GM12878 (cell line): ENCODE measurements at regions not wholly inside any gene's neighbourhood (a gene's known extent, or its start where the extent isn't known, plus 50 kb on each side); places are given as distances from the start of the nearest gene placed in this dataset.

Source experiments
- ATAC-seq: fragments of 200-7000 bp; cut with Tn5 transposase; 3 replicates; pipeline ENCODE4 v1.9.1; 2020; ENCODE audit warnings: mild to moderate bottlenecking, moderate library complexity
- BruUV-seq: library from RNA; stranded (reverse); fragments of 400-500 nt; replicated peaks from 2 replicates; lab custom pipeline; 2021; lab: Mats Ljungman, UMichigan
- CTCF ChIA-PET: fragments of 300-600 bp; sonication (Branson Sonifier 250); formaldehyde crosslinking; extraction: SDS; loops from one replicate; lab custom pipeline; 2021; ENCODE audit warnings: inconsistent platforms; lab: Yijun Ruan, JAX
- POLR2A ChIA-PET: fragments of 350-600 bp; formaldehyde crosslinking; extraction: SDS; loops from one replicate; lab custom pipeline; 2021; ENCODE audit warnings: inconsistent platforms; lab: Charles Lee
- RAD21 ChIA-PET: fragments of 300-600 bp; sonication (Branson Sonifier 250); formaldehyde crosslinking; loops from one replicate; lab custom pipeline; 2023; ENCODE audit warnings: antibody characterized with exemption; ENCODE audit not compliant: unreplicated experiment; lab: Charles Lee
- SMC1A ChIA-PET: fragments of 300-600 bp; sonication (Branson Sonifier 250); formaldehyde crosslinking; loops from one replicate; lab custom pipeline; 2023; ENCODE audit not compliant: unreplicated experiment, uncharacterized antibody; lab: Charles Lee
- DNase-seq: peaks from one replicate; pipeline ENCODE4 v3.0.0-alpha.2; 2011; ENCODE audit warnings: low read depth, low spot score
- FAIRE-seq: peaks from 3 replicates; lab custom pipeline; 2011; peaks lifted over from hg19 to GRCh38; lab: Jason Lieb, UNC
- H2AFZ ChIP-seq: 2 replicates; pipeline ENCODE4 v1.6.0; 2011; ENCODE audit warnings: low read depth, low read length, control low read depth; ENCODE audit not compliant: control insufficient read depth
- H3K27ac ChIP-seq: 2 replicates; pipeline ENCODE4 v1.5.1; 2011; ENCODE audit warnings: control low read depth; ENCODE audit not compliant: control insufficient read depth, insufficient read depth
- H3K27me3 ChIP-seq, 2 experiments: replicated peaks in 1 of 2; 2 replicates each; pipeline versions ENCODE4 v1.6.0 to v1.6.1; 2011; ENCODE audit warnings: low read length in 1 of 2; ENCODE audit not compliant: control insufficient read depth in 2 of 2, insufficient read depth in 2 of 2
- H3K36me3 ChIP-seq, 2 experiments: 2 replicates each; pipeline ENCODE4 v1.5.1; 2011; ENCODE audit warnings: low read length in 1 of 2; ENCODE audit not compliant: control insufficient read depth in 2 of 2, insufficient read depth in 2 of 2
- H3K4me1 ChIP-seq: 2 replicates; pipeline ENCODE4 v1.6.1; 2011; ENCODE audit warnings: mild to moderate bottlenecking, low read length, moderate library complexity, mixed read lengths; ENCODE audit not compliant: control insufficient read depth, insufficient read depth
- H3K4me2 ChIP-seq: 2 replicates; pipeline ENCODE4 v1.6.0; 2011; ENCODE audit warnings: control low read depth; ENCODE audit not compliant: control insufficient read depth, insufficient read depth
- H3K4me3 ChIP-seq: fragments of 200-600 bp; sonication (generic); 2 replicates; pipeline ENCODE4 v1.5.1; 2016
- H3K79me2 ChIP-seq: 2 replicates; pipeline ENCODE4 v1.6.0; 2011; ENCODE audit warnings: low read length; ENCODE audit not compliant: control insufficient read depth, insufficient read depth
- H3K9ac ChIP-seq: 2 replicates; pipeline ENCODE4 v1.8.0; 2011; ENCODE audit warnings: low read length, control low read depth, mixed read lengths; ENCODE audit not compliant: control insufficient read depth, insufficient read depth
- H3K9me3 ChIP-seq: replicated peaks from 3 replicates; pipeline ENCODE4 v1.5.1; 2011; ENCODE audit warnings: mild to moderate bottlenecking, low read length; ENCODE audit not compliant: control insufficient read depth, insufficient read depth
- H4K20me1 ChIP-seq: 2 replicates; pipeline ENCODE4 v1.6.0; 2011; ENCODE audit not compliant: control insufficient read depth, insufficient read depth
- CREB1 ChIP-seq: IDR thresholded peaks from 2 replicates; pipeline ENCODE4 v1.6.1; 2012; ENCODE audit warnings: low read depth, mild to moderate bottlenecking, inconsistent platforms
- KDM1A ChIP-seq: fragments of 200-600 bp; sonication (generic); IDR thresholded peaks from 2 replicates; pipeline ENCODE4 v1.6.1; 2016; ENCODE audit warnings: borderline replicate concordance
- KLF5 ChIP-seq: fragments of 450-650 bp; IDR thresholded peaks from 2 replicates; pipeline ENCODE4 v1.6.1; 2014; ENCODE audit warnings: mild to moderate bottlenecking; ENCODE audit not compliant: partially characterized antibody
- LARP7 ChIP-seq: fragments of 450-650 bp; IDR thresholded peaks from 2 replicates; pipeline ENCODE4 v1.6.1; 2017; ENCODE audit warnings: mild to moderate bottlenecking
- MEF2B ChIP-seq: fragments of 450-650 bp; IDR thresholded peaks from 2 replicates; pipeline ENCODE4 v1.6.1; 2018; ENCODE audit warnings: mild to moderate bottlenecking, moderate library complexity; ENCODE audit not compliant: partially characterized antibody, poor library complexity, severe bottlenecking
- NBN ChIP-seq: fragments of 450-650 bp; IDR thresholded peaks from 2 replicates; pipeline ENCODE4 v1.6.1; 2016
- NR2C1 ChIP-seq: fragments of 450-650 bp; IDR thresholded peaks from 2 replicates; pipeline ENCODE4 v1.6.1; 2017; ENCODE audit warnings: antibody characterized with exemption, mild to moderate bottlenecking, moderate library complexity
- RAD21 ChIP-seq: IDR thresholded peaks from 2 replicates; pipeline ENCODE4 v1.6.1; 2011; ENCODE audit warnings: mild to moderate bottlenecking, low read depth, low read length, moderate library complexity; ENCODE audit not compliant: insufficient read depth
- RAD51 ChIP-seq: fragments of 450-650 bp; IDR thresholded peaks from 2 replicates; pipeline ENCODE4 v1.6.1; 2016; ENCODE audit warnings: moderate library complexity, mild to moderate bottlenecking, inconsistent platforms
- SPI1 ChIP-seq: IDR thresholded peaks from 2 replicates; pipeline ENCODE4 v1.6.1; 2011; ENCODE audit warnings: low read depth, mild to moderate bottlenecking, low read length, moderate library complexity, borderline replicate concordance; ENCODE audit not compliant: insufficient read depth
- USF1 ChIP-seq: IDR thresholded peaks from 2 replicates; pipeline ENCODE4 v1.6.1; 2011; ENCODE audit warnings: borderline replicate concordance, low read depth, mild to moderate bottlenecking, moderate library complexity, mixed read lengths, low read length; ENCODE audit not compliant: insufficient read depth; ENCODE audit errors: extremely low read length
- WGBS: methylation state at CpG from one replicate; pipeline ENCODE4 v1.1.6; 2016; ENCODE audit warnings: low lambda C conversion rate; ENCODE audit not compliant: insufficient replicate concordance, insufficient coverage; ENCODE audit errors: missing lambda C conversion rate; 5-methylcytosine and 5-hydroxymethylcytosine counted together
- in situ Hi-C: fragments of 300-500 bp; cut with MboI; formaldehyde crosslinking; loops from 9 replicates; pipeline ENCODE4 v1.14.3; 2018; ENCODE audit warnings: mixed read lengths
- intact Hi-C: fragments of 100-400 bp; cut with micrococcal nuclease; formaldehyde crosslinking; loops from one replicate; pipeline ENCODE4 v1.14.2; 2022; ENCODE audit not compliant: unreplicated experiment

GRCh38 chr20:40542065-40542464 is 147.0 kb downstream of the MAFB start:
- DNase-seq (no peak), FAIRE-seq (no peak), ATAC-seq (no peak)
- in situ Hi-C loops, result no loop called here
- Histone ChIP-seq H3K4me1 (no peaks in the 10 kb centered on the region), H3K79me2 (no peaks in the 10 kb centered on the region), H3K9me3 (no peaks in the 10 kb centered on the region; the same call in 2 of the 3 replicates), H3K36me3 (no peaks in the 10 kb centered on the region), H3K4me3 (no peak overlapping the region), H4K20me1 (no peaks in the 10 kb centered on the region), H3K9ac (no peak overlapping the region), H3K27ac (no peak overlapping the region), H3K4me2 (no peak overlapping the region), H3K27me3 (peaks cover 0 to 3% of the 10 kb centered on the region in 2 experiments; a peak in 1 of 4 replicates), H2AFZ (no peak overlapping the region)
- ChIA-PET RAD21 (no interaction called here), CTCF (interaction anchor here (0.7 kb wide), 1 partner anchor 194 kb away, joined by 3 read pairs; no protein-coding TSS in a partner anchor), POLR2A (no interaction called here), SMC1A (no interaction called here)
- BruUV-seq, result no TSS peak
- 5% methylated on average over 2 of the region's 2 CpGs for WGBS
- intact Hi-C loops, result no loop called here
- TF ChIP-seq USF1, result no peak
- TF ChIP-seq RAD51, result no peak
- TF ChIP-seq KLF5, result no peak
- TF ChIP-seq RAD21, result no peak
- TF ChIP-seq SPI1, result no peak
- no peak for TF ChIP-seq KDM1A
- no peak for TF ChIP-seq NBN
- no peak for TF ChIP-seq MEF2B
- no peak for TF ChIP-seq CREB1
- TF ChIP-seq LARP7, result no peak
- TF ChIP-seq NR2C1, result no peak
